HEK293 (cell line): ENCODE measurements at regions not wholly inside any gene's neighbourhood (a gene's known extent, or its start where the extent isn't known, plus 50 kb on each side); places are given as distances from the start of the nearest gene placed in this dataset.

Experiments
- CTCF ChIA-PET: fragments of 350-600 bp; formaldehyde crosslinking; extraction: SDS; loops from one replicate; lab custom pipeline; 2021; ENCODE audit warnings: antibody characterized with exemption; lab: Yijun Ruan, JAX
- POLR2A ChIA-PET: fragments of 300-600 bp; formaldehyde crosslinking; extraction: SDS; loops from one replicate; lab custom pipeline; 2020; ENCODE audit warnings: antibody characterized with exemption, inconsistent platforms; lab: Yijun Ruan, JAX
- H3K27ac ChIP-seq: fragments of 200-500 bp; sonication (Bioruptor generic); 2 replicates; pipeline ENCODE4 v1.5.1; 2014; ENCODE audit warnings: low read depth, low read length, control low read depth, inconsistent platforms; ENCODE audit errors: extremely low read depth
- H3K36me3 ChIP-seq, 2 experiments: fragments of 200-500 bp in 1 of 2; sonication (Bioruptor generic) in 1 of 2; 1 replicate in 1 of 2; 2 replicates in 1 of 2; pipeline ENCODE4 v1.5.1; 2014 to 2017; ENCODE audit warnings: inconsistent platforms in 2 of 2, low read length in 2 of 2; ENCODE audit not compliant: control insufficient read depth in 2 of 2, insufficient read depth in 1 of 2
- H3K4me1 ChIP-seq: fragments of 200-500 bp; sonication (Bioruptor generic); 2 replicates; pipeline ENCODE4 v1.5.1; 2014; ENCODE audit warnings: mild to moderate bottlenecking, low read length, inconsistent platforms; ENCODE audit not compliant: control insufficient read depth, insufficient read depth
- H3K4me3 ChIP-seq: 2 replicates; pipeline ENCODE4 v1.5.1; 2011; ENCODE audit warnings: low read depth, mild to moderate bottlenecking, control low read depth, low read length, moderate library complexity
- H3K9me3 ChIP-seq: fragments of 200-500 bp; sonication (Bioruptor generic); 2 replicates; pipeline ENCODE4 v1.5.1; 2014; ENCODE audit warnings: low read depth, low read length, inconsistent platforms; ENCODE audit not compliant: control insufficient read depth, insufficient read depth
- BCL11A ChIP-seq: fragments of 450-650 bp; formaldehyde crosslinking; IDR thresholded peaks from 2 replicates; pipeline ENCODE4 v1.5.1; 2016; ENCODE audit warnings: low read depth, missing biosample characterization, missing genetic modification characterization
- GLIS1 ChIP-seq: fragments of 450-650 bp; formaldehyde crosslinking; IDR thresholded peaks from 2 replicates; pipeline ENCODE4 v1.5.1; 2016; ENCODE audit warnings: missing biosample characterization, missing genetic modification characterization
- MEIS1 ChIP-seq: sonication (generic); formaldehyde crosslinking; IDR thresholded peaks from 2 replicates; pipeline ENCODE4 v1.8.1; 2022; ENCODE audit warnings: missing genetic modification reagents, mild to moderate bottlenecking, borderline replicate concordance
- OSR2 ChIP-seq: fragments of 450-650 bp; formaldehyde crosslinking; IDR thresholded peaks from 2 replicates; pipeline ENCODE4 v1.5.1; 2016; ENCODE audit warnings: missing biosample characterization, missing genetic modification characterization
- REST ChIP-seq: fragments of 450-650 bp; formaldehyde crosslinking; IDR thresholded peaks from 2 replicates; pipeline ENCODE4 v1.5.1; 2016; ENCODE audit warnings: missing biosample characterization, missing genetic modification characterization
- TCF7L2 ChIP-seq: IDR thresholded peaks from 2 replicates; pipeline ENCODE4 v1.6.1; 2011; ENCODE audit warnings: low read depth, mild to moderate bottlenecking, inconsistent platforms, low read length, moderate library complexity, borderline replicate concordance
- YY2 ChIP-seq: fragments of 450-650 bp; formaldehyde crosslinking; IDR thresholded peaks from 2 replicates; pipeline ENCODE4 v1.5.1; 2016; ENCODE audit warnings: missing biosample characterization, missing genetic modification characterization
- ZBTB1 ChIP-seq: fragments of 450-650 bp; formaldehyde crosslinking; IDR thresholded peaks from 2 replicates; pipeline ENCODE4 v1.5.1; 2016; ENCODE audit warnings: missing biosample characterization, missing genetic modification characterization
- ZBTB26 ChIP-seq: fragments of 450-650 bp; formaldehyde crosslinking; optimal IDR thresholded peaks from 2 replicates; pipeline ENCODE3; 2016; ENCODE audit warnings: missing biosample characterization, mild to moderate bottlenecking, missing genetic modification characterization
- ZNF114 ChIP-seq: fragments of 450-650 bp; formaldehyde crosslinking; IDR thresholded peaks from 2 replicates; pipeline ENCODE4 v1.5.0; 2017; ENCODE audit warnings: missing biosample characterization, missing genetic modification characterization
- ZNF155 ChIP-seq: fragments of 450-650 bp; formaldehyde crosslinking; IDR thresholded peaks from 2 replicates; pipeline ENCODE4 v1.5.1; 2016; ENCODE audit warnings: missing biosample characterization, missing genetic modification characterization
- ZNF157 ChIP-seq: fragments of 450-650 bp; formaldehyde crosslinking; IDR thresholded peaks from 2 replicates; pipeline ENCODE4 v1.5.1; 2016; ENCODE audit warnings: missing biosample characterization, missing genetic modification characterization
- ZNF350 ChIP-seq: fragments of 450-650 bp; formaldehyde crosslinking; IDR thresholded peaks from 2 replicates; pipeline ENCODE4 v1.5.0; 2017; ENCODE audit warnings: missing biosample characterization, mild to moderate bottlenecking, missing genetic modification characterization
- ZNF513 ChIP-seq: fragments of 450-650 bp; IDR thresholded peaks from 2 replicates; pipeline ENCODE4 v1.5.1; 2018; ENCODE audit warnings: missing biosample characterization, missing genetic modification characterization
- ZNF530 ChIP-seq: fragments of 450-650 bp; formaldehyde crosslinking; IDR thresholded peaks from 2 replicates; pipeline ENCODE4 v1.5.1; 2016; ENCODE audit warnings: low read depth, missing biosample characterization, missing genetic modification characterization
- ZNF544 ChIP-seq: fragments of 450-650 bp; formaldehyde crosslinking; IDR thresholded peaks from 2 replicates; pipeline ENCODE4 v1.5.0; 2017; ENCODE audit warnings: missing biosample characterization, missing genetic modification characterization
- ZNF596 ChIP-seq: fragments of 450-650 bp; IDR thresholded peaks from 2 replicates; pipeline ENCODE4 v1.5.0; 2018; ENCODE audit warnings: missing biosample characterization, mild to moderate bottlenecking, missing genetic modification characterization, moderate library complexity
- ZNF660 ChIP-seq: fragments of 450-650 bp; IDR thresholded peaks from 2 replicates; pipeline ENCODE4 v1.5.1; 2018; ENCODE audit warnings: missing biosample characterization, mild to moderate bottlenecking, missing genetic modification characterization
- ZNF677 ChIP-seq: fragments of 450-650 bp; IDR thresholded peaks from 2 replicates; pipeline ENCODE4 v1.5.0; 2018; ENCODE audit warnings: missing biosample characterization, mild to moderate bottlenecking, missing genetic modification characterization, moderate library complexity
- ZNF792 ChIP-seq: fragments of 450-650 bp; formaldehyde crosslinking; IDR thresholded peaks from 2 replicates; pipeline ENCODE4 v1.5.1; 2016; ENCODE audit warnings: missing biosample characterization, missing genetic modification characterization
- ZSCAN23 ChIP-seq: fragments of 450-650 bp; formaldehyde crosslinking; IDR thresholded peaks from 2 replicates; pipeline ENCODE4 v1.5.1; 2016; ENCODE audit warnings: missing biosample characterization, missing genetic modification characterization

- H3K9me3 ChIP-seq = no peaks in the 10 kb centered on the region
These were observed 1259.8 kb downstream of the PCDH7 start for GRCh38 chr4:31979988-31980387.

GRCh38 chr4:31983246-31983645 lies 1263.1 kb downstream of the PCDH7 start:
- H3K4me3 ChIP-seq = no peak overlapping the region
- H3K9me3 ChIP-seq = no peaks in the 10 kb centered on the region
- H3K4me1 ChIP-seq = no peaks in the 10 kb centered on the region
- H3K27ac ChIP-seq = no peak overlapping the region
- ChIA-PET CTCF (no interaction called here), POLR2A (no interaction called here)
- TF ChIP-seq YY2 (tag by site-specific recombination) (no peak), ZNF157 (no peak), TCF7L2 (no peak), ZNF513 (no peak), ZNF677 (no peak), ZNF350 (no peak), ZNF660 (no peak), OSR2 (tag by site-specific recombination) (no peak), GLIS1 (tag by site-specific recombination) (no peak), ZSCAN23 (tag by site-specific recombination) (no peak)
- H3K36me3 ChIP-seq = no peaks in the 10 kb centered on the region

More at GRCh38 chr4:31979988-31980387, 1259.8 kb downstream of the PCDH7 start:
- Histone ChIP-seq H3K4me3 (no peak overlapping the region), H3K4me1 (no peaks in the 10 kb centered on the region), H3K36me3 (no peaks in the 10 kb centered on the region), H3K27ac (no peak overlapping the region)
- CTCF ChIA-PET = no interaction called here
- POLR2A ChIA-PET = no interaction called here
- no peak for TF ChIP-seq ZNF544 (tag by site-specific recombination)
- TF ChIP-seq ZNF155 (tag by site-specific recombination) = no peak
- no peak for TF ChIP-seq ZNF530 (tag by site-specific recombination)
- TF ChIP-seq MEIS1 = no peak
- no peak for TF ChIP-seq BCL11A (tag by site-specific recombination)
- TF ChIP-seq ZNF677 = no peak
- TF ChIP-seq REST (tag by site-specific recombination) = no peak
- no peak for TF ChIP-seq ZNF792 (tag by site-specific recombination)
- no peak for TF ChIP-seq ZNF596 (tag by site-specific recombination)
- TF ChIP-seq ZBTB26 (tag by site-specific recombination) = no peak
- no peak for TF ChIP-seq ZNF114 (tag by site-specific recombination)
- TF ChIP-seq ZBTB1 = no peak
